Right lobe of liver (tissue), 4 donors: ENCODE measurements at regions not wholly inside any gene's neighbourhood (a gene's known extent, or its start where the extent isn't known, plus 50 kb on each side); places are given as distances from the start of the nearest gene placed in this dataset.

ENCODE experiments used
- POLR2A ChIP-seq: fragments of 450-650 bp; IDR thresholded peaks from one replicate; pipeline ENCODE4 v1.6.1; 2017; ENCODE audit warnings: antibody characterized with exemption, mild to moderate bottlenecking
- TF ChIP-seq, protein P1 (sequence below), 4 donors: fragments of 200-600 bp in 3 of 4; fragments of 450-650 bp in 1 of 4; IDR thresholded peaks; one replicate each; pipeline versions ENCODE4 v1.5.1 to v1.8.0; 2016 to 2022; ENCODE audit warnings: antibody characterized with exemption in 4 of 4, mild to moderate bottlenecking in 2 of 4
- donor health status: DM: no; HTN: no; CAD: no.
- donor health status: DM: no; HTN: no; CAD: no.
- donor health status: DM: no; HTN: yes; CAD: no.

DNA sequence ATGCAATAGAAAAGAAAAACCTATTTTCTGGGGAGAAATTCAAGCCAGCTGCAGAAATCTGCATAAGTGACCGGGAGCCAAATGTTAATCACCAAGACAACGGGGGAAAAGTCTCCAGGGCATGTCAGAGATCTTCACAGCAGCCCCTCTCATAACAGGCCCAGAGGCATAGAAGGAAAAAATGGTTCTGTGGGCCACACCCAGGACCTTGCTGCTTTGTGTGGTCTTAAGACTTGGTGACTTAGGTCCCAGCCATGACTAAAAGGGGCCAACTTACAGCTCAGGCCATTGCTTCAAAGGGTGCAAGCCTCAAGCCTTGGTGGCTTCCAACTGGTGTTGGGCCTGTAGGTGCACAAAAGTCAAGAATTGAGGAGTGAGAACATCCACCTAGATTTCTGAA is 2847.6 kb upstream of the PCDH20 start:
- TF ChIP-seq, protein P1, sequence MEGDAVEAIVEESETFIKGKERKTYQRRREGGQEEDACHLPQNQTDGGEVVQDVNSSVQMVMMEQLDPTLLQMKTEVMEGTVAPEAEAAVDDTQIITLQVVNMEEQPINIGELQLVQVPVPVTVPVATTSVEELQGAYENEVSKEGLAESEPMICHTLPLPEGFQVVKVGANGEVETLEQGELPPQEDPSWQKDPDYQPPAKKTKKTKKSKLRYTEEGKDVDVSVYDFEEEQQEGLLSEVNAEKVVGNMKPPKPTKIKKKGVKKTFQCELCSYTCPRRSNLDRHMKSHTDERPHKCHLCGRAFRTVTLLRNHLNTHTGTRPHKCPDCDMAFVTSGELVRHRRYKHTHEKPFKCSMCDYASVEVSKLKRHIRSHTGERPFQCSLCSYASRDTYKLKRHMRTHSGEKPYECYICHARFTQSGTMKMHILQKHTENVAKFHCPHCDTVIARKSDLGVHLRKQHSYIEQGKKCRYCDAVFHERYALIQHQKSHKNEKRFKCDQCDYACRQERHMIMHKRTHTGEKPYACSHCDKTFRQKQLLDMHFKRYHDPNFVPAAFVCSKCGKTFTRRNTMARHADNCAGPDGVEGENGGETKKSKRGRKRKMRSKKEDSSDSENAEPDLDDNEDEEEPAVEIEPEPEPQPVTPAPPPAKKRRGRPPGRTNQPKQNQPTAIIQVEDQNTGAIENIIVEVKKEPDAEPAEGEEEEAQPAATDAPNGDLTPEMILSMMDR (IDR thresholded peaks at IDR 0.05) = no peak
- no peak for TF ChIP-seq POLR2A
